GM12801 (cell line): ENCODE measurements at regions not wholly inside any gene's neighbourhood (a gene's known extent, or its start where the extent isn't known, plus 50 kb on each side); places are given as distances from the start of the nearest gene placed in this dataset.

Source experiments
- TF ChIP-seq, protein P1 (sequence below): IDR thresholded peaks from one replicate; pipeline ENCODE4 v1.5.1; 2011; ENCODE audit warnings: control low read depth; ENCODE audit not compliant: insufficient read length; ENCODE audit errors: extremely low read depth

GRCh38 chr13:73865027-73865426 is 269.2 kb downstream of the KLF12 start:
- TF ChIP-seq, protein P1, sequence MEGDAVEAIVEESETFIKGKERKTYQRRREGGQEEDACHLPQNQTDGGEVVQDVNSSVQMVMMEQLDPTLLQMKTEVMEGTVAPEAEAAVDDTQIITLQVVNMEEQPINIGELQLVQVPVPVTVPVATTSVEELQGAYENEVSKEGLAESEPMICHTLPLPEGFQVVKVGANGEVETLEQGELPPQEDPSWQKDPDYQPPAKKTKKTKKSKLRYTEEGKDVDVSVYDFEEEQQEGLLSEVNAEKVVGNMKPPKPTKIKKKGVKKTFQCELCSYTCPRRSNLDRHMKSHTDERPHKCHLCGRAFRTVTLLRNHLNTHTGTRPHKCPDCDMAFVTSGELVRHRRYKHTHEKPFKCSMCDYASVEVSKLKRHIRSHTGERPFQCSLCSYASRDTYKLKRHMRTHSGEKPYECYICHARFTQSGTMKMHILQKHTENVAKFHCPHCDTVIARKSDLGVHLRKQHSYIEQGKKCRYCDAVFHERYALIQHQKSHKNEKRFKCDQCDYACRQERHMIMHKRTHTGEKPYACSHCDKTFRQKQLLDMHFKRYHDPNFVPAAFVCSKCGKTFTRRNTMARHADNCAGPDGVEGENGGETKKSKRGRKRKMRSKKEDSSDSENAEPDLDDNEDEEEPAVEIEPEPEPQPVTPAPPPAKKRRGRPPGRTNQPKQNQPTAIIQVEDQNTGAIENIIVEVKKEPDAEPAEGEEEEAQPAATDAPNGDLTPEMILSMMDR: no peak

GRCh38 chr13:73861136-73861535 is 273.1 kb downstream of the KLF12 start:
- TF ChIP-seq, protein P1: no peak

- TF ChIP-seq, protein P1: no peak
Measured at GRCh38 chr13:73860501-73860900, 273.7 kb downstream of the KLF12 start.

GRCh38 chr13:73859841-73860240 is 274.4 kb downstream of the KLF12 start:
- TF ChIP-seq, protein P1: no peak

- TF ChIP-seq, protein P1: no peak
Measured at GRCh38 chr13:73857106-73857505, 277.1 kb downstream of the KLF12 start.

- TF ChIP-seq, protein P1: no peak
Measured at GRCh38 chr13:73851104-73851503, 283.1 kb downstream of the KLF12 start.

DNA sequence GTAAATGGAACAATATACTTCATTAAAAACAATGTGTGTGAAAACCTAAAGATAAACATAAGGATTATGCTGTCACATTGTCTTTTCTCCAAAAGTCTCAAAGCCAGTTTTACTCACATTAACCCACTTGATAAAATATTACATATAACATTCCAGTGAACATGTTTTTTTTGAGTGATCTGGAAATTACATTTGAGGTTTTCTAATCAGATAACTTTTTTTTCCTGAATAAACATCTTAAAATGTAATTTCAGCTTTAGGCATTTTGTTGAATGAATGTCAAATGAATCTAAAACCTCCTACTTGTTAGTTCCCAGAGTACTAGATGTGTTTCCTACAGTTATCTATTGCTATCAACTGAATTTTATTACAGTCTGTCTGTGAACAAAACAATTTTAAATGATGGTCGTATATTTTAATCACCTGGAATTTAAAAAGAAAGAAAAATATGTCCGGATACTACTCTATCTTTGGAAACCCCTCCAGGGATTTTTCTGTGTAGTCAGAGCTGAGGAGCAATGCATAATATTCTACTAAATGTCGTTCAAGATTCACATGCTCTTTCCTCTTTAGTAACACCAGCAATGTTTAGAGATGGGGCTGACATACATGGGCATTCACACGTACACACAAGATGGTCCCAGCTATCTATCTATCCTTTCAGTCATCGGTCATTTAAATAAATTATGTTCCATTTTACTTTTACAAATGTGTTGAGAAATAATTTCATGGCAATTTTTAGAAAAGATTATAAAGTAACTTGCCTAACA is 283.9 kb downstream of the KLF12 start:
- TF ChIP-seq, protein P1: no peak
